ENCODE measurements at regions not wholly inside any gene's neighbourhood (a gene's known extent, or its start where the extent isn't known, plus 50 kb on each side); places are given as distances from the start of the nearest gene placed in this dataset.

GRCh38 chr9:121569266-121569648 lies 69.6 kb upstream of the GGTA1 start:
- no peak for DNase-seq

GRCh38 chr9:121572581-121572980 lies 72.9 kb upstream of the GGTA1 start:
- DNase-seq = no peak

GRCh38 chr9:121573717-121574485 lies 74.3 kb upstream of the GGTA1 start:
- DNase-seq = no peak

GRCh38 chr9:121574774-121575519 lies 75.3 kb upstream of the GGTA1 start:
- DNase-seq = no peak

GRCh38 chr9:121576281-121577075 lies 75.0 kb upstream of the DAB2IP start:
- DNase-seq = no peak

- DNase-seq = no peak
Observed at GRCh38 chr9:121577166-121577565, 74.3 kb upstream of the DAB2IP start.

GRCh38 chr9:121577572-121577971 lies 73.9 kb upstream of the DAB2IP start:
- no peak for DNase-seq

GRCh38 chr9:121581786-121582600 lies 69.4 kb upstream of the DAB2IP start:
- no peak for DNase-seq

- DNase-seq = no peak
Observed at GRCh38 chr9:121582641-121583040, 68.8 kb upstream of the DAB2IP start.

- DNase-seq = no peak
Observed at GRCh38 chr9:121584421-121584820, 67.0 kb upstream of the DAB2IP start.

GRCh38 chr9:121587863-121588262 lies 63.6 kb upstream of the DAB2IP start:
- DNase-seq = no peak

- DNase-seq = no peak
Observed at GRCh38 chr9:121589986-121590385, 61.4 kb upstream of the DAB2IP start.

GRCh38 chr9:121592265-121592664 lies 59.2 kb upstream of the DAB2IP start:
- DNase-seq = no peak

- DNase-seq = no peak
Observed at GRCh38 chr9:121593066-121593465, 58.4 kb upstream of the DAB2IP start.

- DNase-seq = no peak
Observed at GRCh38 chr9:121596515-121596914, 54.9 kb upstream of the DAB2IP start.

GRCh38 chr9:121597698-121598166 lies 53.7 kb upstream of the DAB2IP start:
- no peak for DNase-seq

- DNase-seq = no peak
Observed at GRCh38 chr9:121598167-121598964, 53.1 kb upstream of the DAB2IP start.

- no peak for DNase-seq
Observed at GRCh38 chr9:121598965-121599871, 52.2 kb upstream of the DAB2IP start.

GRCh38 chr9:121599872-121600585 lies 51.4 kb upstream of the DAB2IP start:
- no peak for DNase-seq

- DNase-seq = no peak
Observed at GRCh38 chr9:121601194-121601593, 50.2 kb upstream of the DAB2IP start.
